CD4-positive, alpha-beta T cell treated with Interleukin-2 at 100 ng/mL for 4 hours (primary cell): ENCODE measurements at regions not wholly inside any gene's neighbourhood (a gene's known extent, or its start where the extent isn't known, plus 50 kb on each side); places are given as distances from the start of the nearest gene placed in this dataset.
"Not testable (repeated sequence)": the region's sequence is repeated elsewhere in the genome, so short reads cannot be mapped to it uniquely, and the experiment has no call there.

Source experiments
- DNase-seq: peaks from one replicate; pipeline ENCODE4 v3.0.0-alpha.2; 2020; ENCODE audit warnings: low spot score

GRCh38 chr3:24687671-24688070 is 193.0 kb upstream of the THRB start:
- DNase-seq = no peak

GRCh38 chr3:24688446-24689148 is 193.9 kb upstream of the THRB start:
- no peak for DNase-seq

- no peak for DNase-seq
Observed at GRCh38 chr3:24689353-24689752, 194.7 kb upstream of the THRB start.

- DNase-seq = no peak
Observed at GRCh38 chr3:24690777-24691176, 196.1 kb upstream of the THRB start.

GRCh38 chr3:24699078-24699477 is 204.4 kb upstream of the THRB start:
- DNase-seq = not testable (repeated sequence)

GRCh38 chr3:24704496-24704895 is 209.8 kb upstream of the THRB start:
- DNase-seq = no peak

GRCh38 chr3:24707936-24708335 is 213.3 kb upstream of the THRB start:
- no peak for DNase-seq

GRCh38 chr3:24709956-24710355 is 215.3 kb upstream of the THRB start:
- DNase-seq = no peak

- DNase-seq = no peak
Observed at GRCh38 chr3:24713516-24713915, 218.9 kb upstream of the THRB start.

- no peak for DNase-seq
Observed at GRCh38 chr3:24714436-24714835, 219.8 kb upstream of the THRB start.

GRCh38 chr3:24715171-24715792 is 220.6 kb upstream of the THRB start:
- no peak for DNase-seq

GRCh38 chr3:24722087-24722486 is 227.4 kb upstream of the THRB start:
- DNase-seq = no peak

- DNase-seq = no peak
Observed at GRCh38 chr3:24725514-24726255, 231.0 kb upstream of the THRB start.

GRCh38 chr3:24726423-24726822 is 231.8 kb upstream of the THRB start:
- DNase-seq = no peak

- no peak for DNase-seq
Observed at GRCh38 chr3:24730173-24730572, 235.5 kb upstream of the THRB start.

- DNase-seq = no peak
Observed at GRCh38 chr3:24734019-24734418, 239.4 kb upstream of the THRB start.

GRCh38 chr3:24736701-24737100 is 242.1 kb upstream of the THRB start:
- DNase-seq = no peak

GRCh38 chr3:24740326-24740725 is 245.7 kb upstream of the THRB start:
- DNase-seq = no peak

- no peak for DNase-seq
Observed at GRCh38 chr3:24741506-24741905, 246.9 kb upstream of the THRB start.

GRCh38 chr3:24748520-24748919 is 253.9 kb upstream of the THRB start:
- DNase-seq = no peak

- no peak for DNase-seq
Observed at GRCh38 chr3:24751020-24751419, 256.4 kb upstream of the THRB start.

GRCh38 chr3:24756101-24756888 is 261.6 kb upstream of the THRB start:
- DNase-seq = no peak
